DOHH2 (cell line): ENCODE measurements at regions not wholly inside any gene's neighbourhood (a gene's known extent, or its start where the extent isn't known, plus 50 kb on each side); places are given as distances from the start of the nearest gene placed in this dataset.

Experiments used
- EZH2phosphoT487 ChIP-seq: fragments of 200-600 bp; sonication (generic); IDR thresholded peaks from 2 replicates; pipeline ENCODE4 v1.6.1; 2017; ENCODE audit warnings: borderline replicate concordance, mild to moderate bottlenecking, antibody characterized with exemption, low read length, moderate library complexity, mixed read lengths
- TF ChIP-seq, protein P1 (sequence below): fragments of 200-600 bp; sonication (generic); IDR thresholded peaks from one replicate; pipeline ENCODE4 v1.5.1; 2014; ENCODE audit warnings: antibody characterized with exemption, mild to moderate bottlenecking, low read depth, low read length; ENCODE audit not compliant: poor library complexity, severe bottlenecking

DNA sequence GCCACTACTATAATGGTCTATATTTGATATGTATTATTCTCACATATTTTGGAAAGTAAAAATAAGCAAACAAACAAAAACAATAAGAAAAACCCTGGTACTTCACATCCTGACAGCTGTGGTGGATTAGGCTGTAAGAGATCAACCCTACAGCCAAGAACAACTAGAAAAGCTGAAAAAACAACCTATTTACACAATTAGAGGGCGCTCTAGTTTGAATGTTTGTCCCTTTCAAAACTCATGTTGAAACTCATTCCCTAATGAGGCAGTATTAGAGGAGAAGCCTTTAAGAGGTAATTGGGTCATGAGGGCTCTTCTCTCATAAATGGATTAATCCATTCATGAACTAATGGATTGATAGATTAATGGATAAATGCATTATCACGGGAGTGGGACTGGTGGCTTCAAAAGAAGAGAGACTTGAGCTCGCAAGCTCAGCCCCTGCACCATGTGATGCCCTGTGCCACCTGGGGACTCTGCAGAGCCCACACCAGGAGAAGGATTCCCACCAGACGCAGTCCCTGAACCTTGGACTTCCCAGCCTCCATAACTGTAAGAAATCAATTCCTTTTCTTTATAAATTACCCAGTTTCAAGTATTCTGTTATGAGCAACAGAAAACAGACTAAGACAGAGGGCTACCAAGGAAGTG is 733.9 kb upstream of the ARGLU1 start:
- TF ChIP-seq EZH2phosphoT487: no peak
- TF ChIP-seq, protein P1, sequence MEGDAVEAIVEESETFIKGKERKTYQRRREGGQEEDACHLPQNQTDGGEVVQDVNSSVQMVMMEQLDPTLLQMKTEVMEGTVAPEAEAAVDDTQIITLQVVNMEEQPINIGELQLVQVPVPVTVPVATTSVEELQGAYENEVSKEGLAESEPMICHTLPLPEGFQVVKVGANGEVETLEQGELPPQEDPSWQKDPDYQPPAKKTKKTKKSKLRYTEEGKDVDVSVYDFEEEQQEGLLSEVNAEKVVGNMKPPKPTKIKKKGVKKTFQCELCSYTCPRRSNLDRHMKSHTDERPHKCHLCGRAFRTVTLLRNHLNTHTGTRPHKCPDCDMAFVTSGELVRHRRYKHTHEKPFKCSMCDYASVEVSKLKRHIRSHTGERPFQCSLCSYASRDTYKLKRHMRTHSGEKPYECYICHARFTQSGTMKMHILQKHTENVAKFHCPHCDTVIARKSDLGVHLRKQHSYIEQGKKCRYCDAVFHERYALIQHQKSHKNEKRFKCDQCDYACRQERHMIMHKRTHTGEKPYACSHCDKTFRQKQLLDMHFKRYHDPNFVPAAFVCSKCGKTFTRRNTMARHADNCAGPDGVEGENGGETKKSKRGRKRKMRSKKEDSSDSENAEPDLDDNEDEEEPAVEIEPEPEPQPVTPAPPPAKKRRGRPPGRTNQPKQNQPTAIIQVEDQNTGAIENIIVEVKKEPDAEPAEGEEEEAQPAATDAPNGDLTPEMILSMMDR: peak; percentile 25
